Trophoblast cell (in vitro differentiated cells and primary cell): ENCODE measurements at regions not wholly inside any gene's neighbourhood (a gene's known extent, or its start where the extent isn't known, plus 50 kb on each side); places are given as distances from the start of the nearest gene placed in this dataset.

Experiments
- DNase-seq, 2 donors: peaks; one replicate each; pipeline ENCODE4 v3.0.0-alpha.2; 2016
- H2AFZ ChIP-seq: 2 replicates; pipeline ENCODE4 v1.6.1; 2013; ENCODE audit warnings: low read length, moderate library complexity, mild to moderate bottlenecking; ENCODE audit not compliant: insufficient read depth, poor library complexity
- H2AK5ac ChIP-seq: 2 replicates; pipeline ENCODE4 v1.6.1; 2013; ENCODE audit warnings: mild to moderate bottlenecking, low read length
- H2BK120ac ChIP-seq: 2 replicates; pipeline ENCODE4 v1.6.1; 2013; ENCODE audit warnings: low read length, mild to moderate bottlenecking, moderate library complexity; ENCODE audit not compliant: insufficient read depth, poor library complexity
- H2BK12ac ChIP-seq: 2 replicates; pipeline ENCODE4 v1.6.1; 2013; ENCODE audit warnings: mild to moderate bottlenecking, low read length, moderate library complexity
- H2BK5ac ChIP-seq: 2 replicates; pipeline ENCODE4 v1.6.1; 2013; ENCODE audit warnings: low read length, low read depth, moderate library complexity, mild to moderate bottlenecking; ENCODE audit not compliant: poor library complexity
- H3K14ac ChIP-seq: 2 replicates; pipeline ENCODE4 v1.6.1; 2013; ENCODE audit warnings: mild to moderate bottlenecking, low read length
- H3K18ac ChIP-seq: 2 replicates; pipeline ENCODE4 v1.6.1; 2013; ENCODE audit warnings: mild to moderate bottlenecking, low read length
- H3K23ac ChIP-seq: 2 replicates; pipeline ENCODE4 v1.6.1; 2013; ENCODE audit warnings: low read length
- H3K27ac ChIP-seq: 2 replicates; pipeline ENCODE4 v1.5.1; 2013; ENCODE audit warnings: low read depth, mild to moderate bottlenecking, inconsistent platforms, low read length, moderate library complexity
- H3K27me3 ChIP-seq: 2 replicates; pipeline ENCODE4 v1.6.1; 2013; ENCODE audit warnings: inconsistent platforms, mild to moderate bottlenecking, low read length, moderate library complexity; ENCODE audit not compliant: insufficient read depth
- H3K36me3 ChIP-seq, 2 experiments: 1 replicate in 1 of 2; 2 replicates in 1 of 2; pipeline ENCODE4 v1.6.1; 2013; ENCODE audit warnings: low read length in 2 of 2, mild to moderate bottlenecking in 2 of 2, moderate library complexity in 1 of 2; ENCODE audit not compliant: insufficient read depth in 2 of 2, control insufficient read depth in 1 of 2
- H3K4ac ChIP-seq: 2 replicates; pipeline ENCODE4 v1.6.1; 2013; ENCODE audit warnings: low read depth, mild to moderate bottlenecking, low read length, moderate library complexity
- H3K4me1 ChIP-seq, 2 experiments: 1 replicate in 1 of 2; 2 replicates in 1 of 2; pipeline ENCODE4 v1.6.1; 2013; ENCODE audit warnings: low read length in 2 of 2, mild to moderate bottlenecking in 2 of 2, moderate library complexity in 1 of 2; ENCODE audit not compliant: insufficient read depth in 2 of 2, control insufficient read depth in 1 of 2
- H3K4me2 ChIP-seq: 2 replicates; pipeline ENCODE4 v1.6.1; 2013; ENCODE audit warnings: inconsistent platforms, mild to moderate bottlenecking, low read length, moderate library complexity
- H3K4me3 ChIP-seq: 2 replicates; pipeline ENCODE4 v1.5.1; 2013; ENCODE audit warnings: mild to moderate bottlenecking, low read depth, low read length, inconsistent platforms
- H3K79me1 ChIP-seq: one replicate; pipeline ENCODE4 v1.6.1; 2013; ENCODE audit warnings: low read length
- H3K79me2 ChIP-seq: 2 replicates; pipeline ENCODE4 v1.6.1; 2013; ENCODE audit warnings: low read length, mild to moderate bottlenecking; ENCODE audit not compliant: control insufficient read depth, insufficient read depth, poor library complexity
- H3K9ac ChIP-seq: 2 replicates; pipeline ENCODE4 v1.6.1; 2013; ENCODE audit warnings: mild to moderate bottlenecking, low read length
- H3K9me3 ChIP-seq: 2 replicates; pipeline ENCODE4 v1.6.1; 2013; ENCODE audit warnings: low read depth, mild to moderate bottlenecking, control low read depth, inconsistent platforms, low read length; ENCODE audit not compliant: insufficient read depth
- H4K12ac ChIP-seq: 2 replicates; pipeline ENCODE4 v1.6.1; 2013; ENCODE audit warnings: low read depth, mild to moderate bottlenecking, low read length, moderate library complexity
- H4K8ac ChIP-seq: 2 replicates; pipeline ENCODE4 v1.6.1; 2013; ENCODE audit warnings: low read depth, mild to moderate bottlenecking, low read length, moderate library complexity
- H4K91ac ChIP-seq: one replicate; pipeline ENCODE4 v1.6.1; 2013; ENCODE audit warnings: low read depth, mild to moderate bottlenecking, low read length, moderate library complexity
- WGBS: extraction: QIAGEN DNeasy Blood & Tissue Kit; methylation state at CpG from one replicate; pipeline ENCODE4 v1.1.7; 2013; ENCODE audit warnings: missing lambda C conversion rate; ENCODE audit not compliant: insufficient read length, insufficient coverage; ENCODE audit errors: extremely low coverage; 5-methylcytosine and 5-hydroxymethylcytosine counted together

GRCh38 chr15:98452238-98452637, 196.1 kb upstream of the IGF1R start:
- Histone ChIP-seq H3K14ac (no peak overlapping the region), H2AK5ac (no peak overlapping the region), H3K4me3 (no peak overlapping the region), H3K79me1 (no peaks in the 10 kb centered on the region), H3K4ac (no peak overlapping the region), H4K8ac (no peak overlapping the region), H2BK5ac (no peak overlapping the region), H3K27ac (no peak overlapping the region), H3K4me1 (no peaks in the 10 kb centered on the region), H2BK12ac (no peak overlapping the region), H3K4me2 (no peak overlapping the region), H3K9me3 (peaks cover 2% of the 10 kb centered on the region), H4K91ac (no peak overlapping the region), H3K18ac (no peak overlapping the region), H3K9ac (no peak overlapping the region), H3K36me3 (no peaks in the 10 kb centered on the region), H3K79me2 (no peaks in the 10 kb centered on the region), H2AFZ (no peak overlapping the region), H3K23ac (no peak overlapping the region), H2BK120ac (no peak overlapping the region), H4K12ac (no peak overlapping the region), H3K27me3 (no peaks in the 10 kb centered on the region)
- WGBS, result no CpG with 5 or more reads among the region's 4 CpGs
- no peak for DNase-seq

DNA sequence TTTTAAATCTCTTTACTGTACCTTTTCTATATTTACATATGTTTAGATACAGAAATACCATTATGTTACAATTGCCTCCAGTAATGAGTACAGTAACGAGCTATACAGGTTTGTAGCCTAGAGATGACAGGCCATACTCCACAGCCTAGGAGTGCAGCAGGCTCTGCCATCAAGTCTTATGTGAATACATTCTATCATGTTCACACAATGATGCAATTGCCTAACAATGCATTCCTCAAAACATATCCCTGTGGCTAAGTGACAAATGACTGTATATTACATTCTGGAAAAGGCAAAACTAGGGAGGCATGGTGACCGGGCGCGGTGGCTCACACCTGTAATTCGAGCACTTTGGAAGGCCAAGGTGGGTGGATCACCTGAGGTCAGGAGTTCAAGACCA, 192.4 kb upstream of the IGF1R start:
- H3K9me3 ChIP-seq, result peaks cover 3% of the 10 kb centered on the region
- DNase-seq, result peak; percentile 45 to 71
- WGBS, result no CpG with 5 or more reads among the region's 5 CpGs
- H2AK5ac ChIP-seq, result no peak overlapping the region
- no peak overlapping the region for H3K27ac ChIP-seq
- H3K4me3 ChIP-seq, result no peak overlapping the region
- H3K79me1 ChIP-seq, result no peaks in the 10 kb centered on the region
- no peak overlapping the region for H2BK5ac ChIP-seq
- no peak overlapping the region for H3K4me2 ChIP-seq
- no peaks in the 10 kb centered on the region for H3K27me3 ChIP-seq
- H3K4ac ChIP-seq, result no peak overlapping the region
- no peak overlapping the region for H2BK120ac ChIP-seq
- H2AFZ ChIP-seq, result no peak overlapping the region
- no peaks in the 10 kb centered on the region for H3K36me3 ChIP-seq
- H3K23ac ChIP-seq, result no peak overlapping the region
- H4K91ac ChIP-seq, result no peak overlapping the region
- no peak overlapping the region for H2BK12ac ChIP-seq
- H4K12ac ChIP-seq, result no peak overlapping the region
- no peak overlapping the region for H3K14ac ChIP-seq
- H3K18ac ChIP-seq, result no peak overlapping the region
- no peaks in the 10 kb centered on the region for H3K4me1 ChIP-seq
- no peaks in the 10 kb centered on the region for H3K79me2 ChIP-seq
- H4K8ac ChIP-seq, result no peak overlapping the region
- H3K9ac ChIP-seq, result no peak overlapping the region

- no peak overlapping the region for H4K91ac ChIP-seq
- no peak overlapping the region for H2AK5ac ChIP-seq
- no peak overlapping the region for H3K27ac ChIP-seq
- H3K4me1 ChIP-seq, result no peaks in the 10 kb centered on the region
- DNase-seq, result no peak
- no CpG with 5 or more reads among the region's 1 CpG for WGBS
- no peak overlapping the region for H2BK12ac ChIP-seq
- H3K4ac ChIP-seq, result no peak overlapping the region
- no peaks in the 10 kb centered on the region for H3K27me3 ChIP-seq
- H3K18ac ChIP-seq, result no peak overlapping the region
- no peak overlapping the region for H2AFZ ChIP-seq
- H2BK5ac ChIP-seq, result no peak overlapping the region
- H3K4me2 ChIP-seq, result no peak overlapping the region
- H3K14ac ChIP-seq, result no peak overlapping the region
- H2BK120ac ChIP-seq, result no peak overlapping the region
- H3K79me2 ChIP-seq, result no peaks in the 10 kb centered on the region
- H3K4me3 ChIP-seq, result no peak overlapping the region
- no peaks in the 10 kb centered on the region for H3K79me1 ChIP-seq
- no peak overlapping the region for H4K8ac ChIP-seq
- H4K12ac ChIP-seq, result no peak overlapping the region
- H3K36me3 ChIP-seq, result no peaks in the 10 kb centered on the region
- H3K23ac ChIP-seq, result no peak overlapping the region
- H3K9ac ChIP-seq, result no peak overlapping the region
- H3K9me3 ChIP-seq, result no peaks in the 10 kb centered on the region
These were observed 171.8 kb upstream of the IGF1R start for GRCh38 chr15:98476559-98476958.

DNA sequence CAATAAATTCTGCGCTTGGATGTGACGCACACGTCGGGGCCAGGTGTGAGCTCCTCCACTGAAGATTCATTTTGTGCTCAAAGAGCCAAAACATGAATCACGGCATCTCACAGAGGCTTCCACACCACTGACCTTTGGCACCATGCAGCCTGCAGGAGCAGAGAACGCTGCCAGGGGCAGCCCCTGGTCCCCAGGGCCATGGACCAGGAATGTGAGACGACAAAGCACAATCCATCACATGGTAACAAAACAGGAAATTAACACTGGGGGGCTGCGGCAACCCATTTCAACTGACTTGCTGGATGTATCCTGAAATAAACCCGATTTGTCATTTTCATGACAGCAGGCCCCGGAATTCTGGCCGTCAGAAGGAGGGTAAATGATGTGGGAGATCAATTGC, 167.5 kb upstream of the IGF1R start:
- DNase-seq, result no peak
- no CpG with 5 or more reads among the region's 11 CpGs for WGBS

More for the DNA sequence above, 167.5 kb upstream of the IGF1R start:
- Histone ChIP-seq H3K27me3 (no peaks in the 10 kb centered on the region), H3K9me3 (no peaks in the 10 kb centered on the region), H3K4me1 (no peaks in the 10 kb centered on the region), H3K36me3 (no peaks in the 10 kb centered on the region), H3K79me1 (no peaks in the 10 kb centered on the region), H4K91ac (no peak overlapping the region), H3K27ac (no peak overlapping the region), H3K23ac (no peak overlapping the region), H2BK120ac (no peak overlapping the region), H4K12ac (no peak overlapping the region), H2BK12ac (no peak overlapping the region), H2BK5ac (no peak overlapping the region), H2AK5ac (no peak overlapping the region), H2AFZ (no peak overlapping the region), H3K79me2 (no peaks in the 10 kb centered on the region), H4K8ac (no peak overlapping the region), H3K14ac (no peak overlapping the region), H3K18ac (no peak overlapping the region), H3K4me2 (no peak overlapping the region), H3K9ac (no peak overlapping the region), H3K4me3 (no peak overlapping the region), H3K4ac (no peak overlapping the region)
